Nephron (organoid): ENCODE measurements at regions not wholly inside any gene's neighbourhood (a gene's known extent, or its start where the extent isn't known, plus 50 kb on each side); places are given as distances from the start of the nearest gene placed in this dataset.
"Not testable (repeated sequence)": the region's sequence is repeated elsewhere in the genome, so short reads cannot be mapped to it uniquely, and the experiment has no call there.

Experiments
- H3K27ac Mint-ChIP-seq, 3 experiments: 2 replicates each; pipeline ENCODE4 v1.8.0; 2020; ENCODE audit warnings: mixed read lengths in 3 of 3, mild to moderate bottlenecking in 2 of 3, moderate library complexity in 1 of 3
- H3K27me3 Mint-ChIP-seq: 2 replicates; pipeline ENCODE4 v1.8.0; 2021; ENCODE audit warnings: low read depth, mild to moderate bottlenecking, moderate library complexity, mixed read lengths
- H3K36me3 Mint-ChIP-seq: 2 replicates; pipeline ENCODE4 v1.8.0; 2020; ENCODE audit warnings: low read depth, mixed read lengths
- H3K4me1 Mint-ChIP-seq: 2 replicates; pipeline ENCODE4 v1.8.0; 2020; ENCODE audit warnings: mixed read lengths
- H3K4me3 Mint-ChIP-seq, 3 experiments: 2 replicates each; pipeline ENCODE4 v1.8.0; 2020; ENCODE audit warnings: mild to moderate bottlenecking in 3 of 3, mixed read lengths in 3 of 3, moderate library complexity in 2 of 3
- H3K9me3 Mint-ChIP-seq: 2 replicates; pipeline ENCODE4 v1.8.0; 2020; ENCODE audit warnings: mixed read lengths
- TF ChIP-seq, protein P1 (sequence below), 3 experiments: fragments of 200-600 bp; sonication (generic); IDR thresholded peaks; one replicate each; pipeline ENCODE4 v1.5.0; 2021; ENCODE audit warnings: antibody characterized with exemption in 3 of 3; ENCODE audit not compliant: unreplicated experiment in 3 of 3

DNA sequence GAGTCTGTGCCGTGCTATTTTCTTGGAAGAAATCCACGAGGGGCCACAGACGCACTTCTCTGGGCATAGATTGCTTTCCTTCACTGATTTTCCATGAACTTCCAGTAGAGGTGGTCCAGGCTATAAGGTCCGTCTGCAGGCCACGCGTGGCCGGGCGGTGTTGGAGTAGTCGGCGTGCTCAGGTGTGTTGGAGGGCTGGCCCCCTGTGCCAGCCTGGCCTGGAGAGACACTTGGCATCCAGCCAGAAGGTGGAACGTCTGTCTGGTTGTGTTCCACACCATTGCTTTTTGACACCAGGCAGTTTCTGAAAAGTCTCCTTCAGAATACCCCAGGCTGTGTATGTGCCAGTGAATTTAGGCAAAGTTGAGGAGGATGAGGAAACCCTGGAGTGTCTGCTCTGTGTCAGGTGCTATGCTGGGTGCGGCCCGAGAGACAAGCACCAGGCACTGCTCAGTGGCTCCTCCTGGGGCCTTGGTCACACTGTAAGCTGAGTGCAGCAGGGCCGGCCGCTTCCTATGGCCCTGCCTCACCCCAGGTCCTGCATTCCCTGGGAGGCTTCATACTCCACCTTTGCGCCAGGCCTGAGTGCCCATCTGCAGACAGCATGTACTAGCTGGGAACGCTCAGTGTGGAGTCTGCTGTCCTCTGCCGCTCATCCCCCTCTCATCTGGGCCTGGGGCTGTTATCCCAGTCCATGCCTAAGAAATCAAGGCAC lies 52.1 kb upstream of the TAMM41 start:
- H3K27me3 Mint-ChIP-seq = peaks cover 25% of the 10 kb centered on the region
- no peak overlapping the region for H3K27ac Mint-ChIP-seq

DNA sequence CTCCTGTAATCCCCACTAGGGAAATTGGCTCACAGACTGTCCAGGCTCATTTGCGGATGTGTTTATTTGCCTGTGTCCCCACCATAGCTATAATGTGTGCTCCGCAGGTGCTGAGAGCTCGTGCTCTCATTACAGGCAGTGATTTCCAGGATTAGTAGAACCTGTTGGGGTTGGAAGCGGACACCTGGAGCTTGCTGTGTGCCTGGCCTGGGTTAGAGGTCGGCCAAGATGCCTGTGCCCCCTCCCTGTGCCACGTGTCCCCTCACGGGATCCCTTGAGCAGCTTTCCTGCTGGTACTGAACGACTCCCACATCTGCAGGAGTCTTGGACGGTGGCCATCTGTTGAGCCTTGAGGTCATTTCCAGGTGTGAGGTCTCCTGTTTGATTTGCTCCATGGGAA lies 52.7 kb upstream of the TAMM41 start:
- not testable (repeated sequence) for H3K27ac Mint-ChIP-seq, H3K9me3 Mint-ChIP-seq, H3K4me1 Mint-ChIP-seq, H3K36me3 Mint-ChIP-seq, H3K4me3 Mint-ChIP-seq
- H3K27me3 Mint-ChIP-seq = peaks cover 19% of the 10 kb centered on the region

More for the DNA sequence above, 52.1 kb upstream of the TAMM41 start:
- Mint-ChIP-seq H3K36me3 (no peaks in the 10 kb centered on the region), H3K9me3 (peaks cover 5% of the 10 kb centered on the region), H3K4me3 (no peak overlapping the region), H3K4me1 (no peaks in the 10 kb centered on the region)
- TF ChIP-seq, protein P1, sequence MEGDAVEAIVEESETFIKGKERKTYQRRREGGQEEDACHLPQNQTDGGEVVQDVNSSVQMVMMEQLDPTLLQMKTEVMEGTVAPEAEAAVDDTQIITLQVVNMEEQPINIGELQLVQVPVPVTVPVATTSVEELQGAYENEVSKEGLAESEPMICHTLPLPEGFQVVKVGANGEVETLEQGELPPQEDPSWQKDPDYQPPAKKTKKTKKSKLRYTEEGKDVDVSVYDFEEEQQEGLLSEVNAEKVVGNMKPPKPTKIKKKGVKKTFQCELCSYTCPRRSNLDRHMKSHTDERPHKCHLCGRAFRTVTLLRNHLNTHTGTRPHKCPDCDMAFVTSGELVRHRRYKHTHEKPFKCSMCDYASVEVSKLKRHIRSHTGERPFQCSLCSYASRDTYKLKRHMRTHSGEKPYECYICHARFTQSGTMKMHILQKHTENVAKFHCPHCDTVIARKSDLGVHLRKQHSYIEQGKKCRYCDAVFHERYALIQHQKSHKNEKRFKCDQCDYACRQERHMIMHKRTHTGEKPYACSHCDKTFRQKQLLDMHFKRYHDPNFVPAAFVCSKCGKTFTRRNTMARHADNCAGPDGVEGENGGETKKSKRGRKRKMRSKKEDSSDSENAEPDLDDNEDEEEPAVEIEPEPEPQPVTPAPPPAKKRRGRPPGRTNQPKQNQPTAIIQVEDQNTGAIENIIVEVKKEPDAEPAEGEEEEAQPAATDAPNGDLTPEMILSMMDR (IDR thresholded peaks at IDR 0.05; ENCODE audit: unreplicated experiment in 3 of 3) = no peak

DNA sequence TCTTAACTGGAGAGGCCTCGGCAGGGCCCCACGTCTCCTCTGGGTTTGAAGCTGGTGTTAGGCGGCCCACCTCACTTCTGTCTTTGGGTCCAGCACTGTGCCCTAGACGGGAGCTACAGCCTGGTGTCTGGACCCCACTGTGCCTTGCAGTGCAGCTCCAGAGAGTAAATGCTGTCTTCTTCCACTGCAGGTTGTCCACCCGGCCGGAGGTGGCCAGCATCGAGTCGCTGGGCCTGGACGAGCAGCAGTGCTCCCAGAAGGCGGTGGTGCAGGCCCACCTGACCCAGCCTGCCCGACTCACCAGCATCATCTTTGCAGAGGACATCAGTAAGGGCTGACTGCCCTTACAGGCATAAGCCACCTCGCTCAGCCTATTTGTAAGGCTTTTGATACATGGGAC lies 53.1 kb upstream of the TAMM41 start:
- H3K4me3 Mint-ChIP-seq = no peak overlapping the region
- no peaks in the 10 kb centered on the region for H3K9me3 Mint-ChIP-seq
- TF ChIP-seq, protein P1 (IDR thresholded peaks at IDR 0.05; ENCODE audit: unreplicated experiment in 3 of 3) = no peak
- no peaks in the 10 kb centered on the region for H3K36me3 Mint-ChIP-seq
- H3K4me1 Mint-ChIP-seq = no peaks in the 10 kb centered on the region
- H3K27me3 Mint-ChIP-seq = peaks cover 19% of the 10 kb centered on the region
- H3K27ac Mint-ChIP-seq = no peak overlapping the region

DNA sequence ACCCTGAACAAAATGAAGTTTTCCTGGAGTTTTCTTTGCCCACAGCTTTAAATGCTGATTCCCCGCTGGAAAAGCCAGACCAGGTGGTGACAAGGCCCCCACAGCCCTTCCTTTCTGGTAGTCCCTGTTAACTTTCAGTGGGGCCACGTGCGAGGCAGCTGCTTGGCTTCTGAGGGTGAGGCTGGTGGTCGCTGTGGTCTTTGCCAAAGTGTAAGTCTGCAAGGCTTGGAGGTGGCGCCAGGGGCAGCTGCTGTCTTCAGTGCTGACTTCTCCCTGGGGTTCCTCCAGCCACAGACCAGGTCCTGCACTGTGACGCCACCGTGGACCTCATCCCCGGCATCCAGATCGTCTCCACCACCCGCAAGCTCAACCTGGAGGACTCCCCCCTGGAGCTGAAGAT lies 54.1 kb upstream of the TAMM41 start:
- Mint-ChIP-seq H3K4me1 (no peaks in the 10 kb centered on the region), H3K27ac (no peak overlapping the region), H3K4me3 (no peak overlapping the region), H3K9me3 (no peaks in the 10 kb centered on the region), H3K36me3 (no peaks in the 10 kb centered on the region), H3K27me3 (peaks cover 15% of the 10 kb centered on the region)
- TF ChIP-seq, protein P1 (IDR thresholded peaks at IDR 0.05; ENCODE audit: unreplicated experiment in 3 of 3) = no peak

DNA sequence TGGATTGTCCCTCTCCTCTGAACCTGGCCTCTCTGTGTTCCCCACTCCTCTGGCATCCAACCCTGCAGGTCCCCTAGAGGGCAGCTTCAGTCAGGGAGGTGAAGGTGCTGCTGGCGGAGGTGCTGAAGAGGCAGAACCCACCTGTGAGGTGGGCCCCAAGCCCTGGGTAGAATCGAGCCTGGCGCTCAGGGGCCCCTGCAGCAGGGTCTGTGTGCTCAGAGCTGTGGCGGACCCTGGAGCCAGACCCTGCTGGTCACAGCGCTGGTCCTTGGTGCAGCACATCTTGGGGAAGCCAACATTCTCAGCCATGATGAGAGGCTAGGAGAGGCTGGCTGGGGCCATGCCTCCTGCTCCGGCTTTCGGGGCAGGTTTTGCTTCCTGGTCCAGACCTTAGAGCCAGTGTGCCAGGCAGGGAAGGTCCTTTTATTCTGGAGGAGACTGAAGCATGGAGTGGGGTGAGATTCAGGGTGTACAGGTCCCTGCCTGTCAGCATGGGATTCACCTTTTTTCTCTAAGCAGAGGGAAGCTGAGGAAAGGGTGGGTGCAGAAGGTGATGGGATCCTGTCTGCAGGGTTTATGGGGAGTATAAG lies 54.7 kb upstream of the TAMM41 start:
- Mint-ChIP-seq H3K4me3 (no peak overlapping the region), H3K27ac (no peak overlapping the region), H3K36me3 (no peaks in the 10 kb centered on the region), H3K4me1 (no peaks in the 10 kb centered on the region), H3K9me3 (no peaks in the 10 kb centered on the region), H3K27me3 (peaks cover 10% of the 10 kb centered on the region)
- TF ChIP-seq, protein P1 (IDR thresholded peaks at IDR 0.05; ENCODE audit: unreplicated experiment in 3 of 3) = no peak

DNA sequence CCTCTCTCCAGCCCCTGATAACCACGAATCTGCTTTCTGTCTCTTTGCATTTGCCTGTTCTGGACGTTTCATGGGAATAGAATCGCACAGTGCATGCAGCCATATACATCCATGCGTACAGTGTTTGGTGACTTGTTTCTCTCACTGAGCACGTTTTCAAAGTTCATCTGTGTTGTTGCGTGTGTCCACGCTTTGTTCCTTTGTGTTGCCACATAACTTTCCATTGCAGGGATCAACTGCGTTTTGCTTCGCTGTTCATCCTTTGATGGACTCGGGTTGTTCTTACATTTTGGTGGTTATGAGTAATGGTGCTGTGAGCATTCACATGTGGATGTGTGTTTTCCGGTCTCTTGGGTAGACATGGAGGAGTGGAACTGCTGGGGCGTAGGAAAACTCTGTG lies 56.4 kb upstream of the TAMM41 start:
- Mint-ChIP-seq H3K4me3 (no peak overlapping the region), H3K36me3 (no peaks in the 10 kb centered on the region), H3K9me3 (no peaks in the 10 kb centered on the region), H3K27ac (no peak overlapping the region), H3K4me1 (no peaks in the 10 kb centered on the region), H3K27me3 (peaks cover 18% of the 10 kb centered on the region)
- TF ChIP-seq, protein P1 (IDR thresholded peaks at IDR 0.05; ENCODE audit: unreplicated experiment in 3 of 3) = no peak
